B cell (primary cell): ENCODE measurements at regions not wholly inside any gene's neighbourhood (a gene's known extent, or its start where the extent isn't known, plus 50 kb on each side); places are given as distances from the start of the nearest gene placed in this dataset.

Experiments
- ATAC-seq: fragments of 200-7000 bp; cut with Tn5 transposase; one replicate; pipeline ENCODE4 v1.10.0; 2021; ENCODE audit warnings: low read depth, mild to moderate bottlenecking, moderate number of reproducible peaks, moderate library complexity
- CTCF ChIA-PET: fragments of 350-600 bp; sonication (Branson Sonifier 250); formaldehyde crosslinking; loops from one replicate; lab custom pipeline; 2021; ENCODE audit warnings: antibody characterized with exemption, inconsistent platforms; lab: Charles Lee
- POLR2A ChIA-PET: fragments of 350-600 bp; sonication (Branson Sonifier 250); formaldehyde crosslinking; loops from one replicate; lab custom pipeline; 2021; ENCODE audit warnings: antibody characterized with exemption; lab: Charles Lee
- DNase-seq: peaks from one replicate; pipeline ENCODE4 v3.0.0; 2013
- H2AFZ ChIP-seq: 2 replicates; pipeline ENCODE4 v1.6.1; 2012; ENCODE audit warnings: mild to moderate bottlenecking, low read depth, low read length; ENCODE audit not compliant: insufficient read depth, poor library complexity, severe bottlenecking
- H3K27ac ChIP-seq, 2 donors: 1 replicate in 1 of 2; 2 replicates in 1 of 2; pipeline ENCODE4 v1.5.1; 2012 to 2013; ENCODE audit warnings: low read length in 2 of 2, mild to moderate bottlenecking in 2 of 2, moderate library complexity in 1 of 2
- H3K27me3 ChIP-seq, 4 experiments: fragments of 200-600 bp in 1 of 4; sonication (generic) in 1 of 4; replicated peaks in 1 of 4; 1 replicate in 2 of 4; 2 replicates in 2 of 4; pipeline versions ENCODE4 v1.6.1 to v1.7.0; 2013 to 2016; ENCODE audit warnings: low read length in 3 of 4, mild to moderate bottlenecking in 2 of 4, mixed read lengths in 1 of 4, moderate library complexity in 1 of 4; ENCODE audit not compliant: insufficient read depth in 4 of 4, control insufficient read depth in 3 of 4; ENCODE audit errors: control extremely low read depth in 1 of 4
- H3K36me3 ChIP-seq, 2 experiments: replicated peaks in 1 of 2; 1 replicate in 1 of 2; 2 replicates in 1 of 2; pipeline versions ENCODE4 v1.6.1 to v1.7.1; 2013; ENCODE audit warnings: low read length in 1 of 2; ENCODE audit not compliant: insufficient read depth in 2 of 2, control insufficient read depth in 1 of 2; ENCODE audit errors: control extremely low read depth in 1 of 2, extremely low read depth in 1 of 2
- H3K4me1 ChIP-seq, 2 donors: fragments of 200-600 bp in 1 of 2; sonication (generic) in 1 of 2; 1 replicate in 1 of 2; 2 replicates in 1 of 2; pipeline versions ENCODE4 v1.5.1 to v1.6.1; 2013 to 2017; ENCODE audit warnings: low read length in 2 of 2; ENCODE audit not compliant: control insufficient read depth in 2 of 2, insufficient read depth in 2 of 2
- H3K4me2 ChIP-seq: replicated peaks from 2 replicates; pipeline ENCODE3; 2012; ENCODE audit warnings: mild to moderate bottlenecking, low read depth, low read length; ENCODE audit not compliant: poor library complexity, severe bottlenecking
- H3K4me3 ChIP-seq, 5 experiments: fragments of 200-600 bp in 1 of 5; sonication (generic) in 1 of 5; 1 replicate in 3 of 5; 2 replicates in 2 of 5; pipeline versions ENCODE4 v1.5.1 to v1.7.0; 2011 to 2016; ENCODE audit warnings: low read length in 4 of 5, mild to moderate bottlenecking in 4 of 5, low read depth in 2 of 5, control low read depth in 1 of 5, moderate library complexity in 1 of 5; ENCODE audit not compliant: insufficient read depth in 1 of 5; ENCODE audit errors: control extremely low read depth in 1 of 5, extremely low read depth in 1 of 5
- H3K79me2 ChIP-seq: fragments of 200-600 bp; sonication (generic); one replicate; pipeline ENCODE4 v1.6.0; 2016; ENCODE audit warnings: low read length; ENCODE audit not compliant: control insufficient read depth, insufficient read depth
- H3K9ac ChIP-seq: fragments of 200-600 bp; sonication (generic); 2 replicates; pipeline ENCODE4 v1.6.1; 2017; ENCODE audit warnings: mild to moderate bottlenecking, low read length, moderate library complexity
- H3K9me3 ChIP-seq, 3 donors: one replicate each; pipeline versions ENCODE4 v1.6.1 to v1.7.1; 2013; ENCODE audit warnings: low read length in 2 of 3; ENCODE audit not compliant: control insufficient read depth in 2 of 3, insufficient read depth in 1 of 3; ENCODE audit errors: control extremely low read depth in 1 of 3
- H4K20me1 ChIP-seq: 2 replicates; pipeline ENCODE4 v1.6.0; 2012; ENCODE audit warnings: mild to moderate bottlenecking, low read length; ENCODE audit not compliant: insufficient read depth, control insufficient read depth, poor library complexity, severe bottlenecking
- H3K27ac Mint-ChIP-seq: one replicate; pipeline ENCODE4 v1.8.0; 2021; ENCODE audit warnings: mixed read lengths
- H3K27me3 Mint-ChIP-seq: one replicate; pipeline ENCODE4 v1.8.0; 2021; ENCODE audit warnings: mixed read lengths
- H3K4me1 Mint-ChIP-seq: one replicate; pipeline ENCODE4 v1.8.0; 2021; ENCODE audit warnings: mixed read lengths
- H3K4me3 Mint-ChIP-seq: one replicate; pipeline ENCODE4 v1.8.0; 2021; ENCODE audit warnings: mixed read lengths
- H3K9me3 Mint-ChIP-seq: one replicate; pipeline ENCODE4 v1.8.0; 2022; ENCODE audit warnings: mixed read lengths; ENCODE audit not compliant: insufficient read depth
- EZH2 ChIP-seq: IDR thresholded peaks from 2 replicates; pipeline ENCODE4 v1.6.1; 2012; ENCODE audit warnings: borderline replicate concordance, low read depth, mild to moderate bottlenecking, moderate library complexity, low read length; ENCODE audit not compliant: insufficient read depth, poor library complexity, severe bottlenecking
- WGBS: methylation state at CpG from one replicate; pipeline ENCODE4 v1.1.5; 2013; ENCODE audit warnings: missing lambda C conversion rate; ENCODE audit not compliant: insufficient coverage; 5-methylcytosine and 5-hydroxymethylcytosine counted together
- intact Hi-C: fragments of 100-400 bp; cut with micrococcal nuclease; formaldehyde crosslinking; loops from one replicate; pipeline ENCODE4 v1.10.0; 2022
- TF ChIP-seq, protein P1 (sequence below): fragments of 200-600 bp; IDR thresholded peaks from one replicate; pipeline ENCODE4 v1.8.0; 2022; ENCODE audit warnings: antibody characterized with exemption, mild to moderate bottlenecking

DNA sequence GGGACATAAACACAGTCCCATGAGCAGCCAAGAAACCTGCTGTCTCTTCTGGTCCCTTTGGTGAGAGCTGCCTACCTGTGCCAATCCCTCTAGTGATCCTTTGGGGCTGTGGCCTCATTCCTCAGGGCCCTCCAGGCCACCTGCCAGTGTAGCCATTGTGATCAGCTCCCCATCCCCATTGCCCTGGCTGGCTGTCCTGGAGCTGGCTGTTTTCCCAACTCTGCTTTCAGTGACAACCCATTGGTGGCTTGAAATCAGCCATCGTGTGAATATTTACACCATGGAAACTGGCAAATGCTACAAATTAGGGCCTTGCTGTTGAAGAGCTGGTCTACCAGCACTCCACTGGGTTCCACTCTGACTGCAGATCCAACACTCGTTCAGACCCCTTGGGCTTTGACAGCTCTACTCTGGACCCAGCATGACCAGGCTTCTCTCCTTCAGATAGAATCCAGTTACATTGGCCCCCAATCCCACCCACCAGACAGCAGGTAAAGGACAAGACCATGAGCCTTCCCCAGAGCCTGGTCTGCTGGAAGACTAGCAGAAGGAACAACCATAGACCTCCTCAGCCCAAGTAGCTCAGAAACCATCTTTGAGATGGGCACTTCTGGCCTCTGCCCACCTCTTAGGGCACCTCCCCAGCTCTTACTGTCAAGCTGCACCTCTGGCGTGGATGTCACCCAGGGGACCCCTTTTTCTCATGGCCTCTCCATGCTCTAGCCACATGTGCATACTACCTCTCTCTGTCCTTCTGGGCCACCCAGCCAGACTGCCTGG, 69.2 kb upstream of the NEK6 start:
- CTCF ChIA-PET: interaction anchor here (0.6 to 1.5 kb wide), 2 partner anchors 21 to 51 kb away, joined by 3 to 5 read pairs; no protein-coding TSS in a partner anchor

DNA sequence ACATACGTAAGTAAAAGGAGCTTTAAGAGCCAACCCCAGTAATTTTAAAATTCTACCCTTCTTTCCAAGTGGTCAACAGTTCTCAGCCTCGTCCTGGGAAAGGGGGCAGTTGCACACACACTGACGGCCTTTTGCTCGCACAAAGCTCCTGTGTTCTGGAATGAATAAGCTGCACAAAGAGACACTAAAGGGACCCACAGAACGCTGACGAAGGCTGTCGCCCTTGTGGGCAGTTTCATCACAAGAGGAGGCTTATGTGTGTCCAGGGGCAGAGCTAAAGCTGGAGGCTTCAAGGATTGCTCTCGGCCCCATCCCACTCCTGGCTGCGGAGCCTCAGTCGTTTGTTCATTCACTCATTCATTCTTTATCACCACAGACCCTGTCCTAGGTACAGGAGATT, 67.0 kb upstream of the NEK6 start:
- H3K27ac Mint-ChIP-seq: no peak overlapping the region
- Histone ChIP-seq H3K9me3 (peaks cover 0 to 4% (median 1%) of the 10 kb centered on the region in 3 donors), H3K27me3 (no peaks in the 10 kb centered on the region), H4K20me1 (no peaks in the 10 kb centered on the region), H3K36me3 (no peaks in the 10 kb centered on the region), H3K4me2 (no peak overlapping the region), H3K4me1 (no peaks in the 10 kb centered on the region), H3K4me3 (no peak overlapping the region), H2AFZ (no peak overlapping the region), H3K9ac (no peak overlapping the region), H3K79me2 (no peaks in the 10 kb centered on the region), H3K27ac (no peak overlapping the region)
- CTCF ChIA-PET: interaction anchor here (0.6 to 0.7 kb wide), 2 partner anchors 346 to 1246 kb away, joined by 3 to 5 read pairs; no protein-coding TSS in a partner anchor
- POLR2A ChIA-PET: no interaction called here
- intact Hi-C loops: no loop called here
- no peak overlapping the region for H3K4me3 Mint-ChIP-seq
- DNase-seq (no peak), ATAC-seq (no peak)
- peaks cover 7% of the 10 kb centered on the region for H3K4me1 Mint-ChIP-seq
- H3K27me3 Mint-ChIP-seq: no peaks in the 10 kb centered on the region
- WGBS: 97% methylated on average over 8 of the region's 10 CpGs
- TF ChIP-seq, protein P1, sequence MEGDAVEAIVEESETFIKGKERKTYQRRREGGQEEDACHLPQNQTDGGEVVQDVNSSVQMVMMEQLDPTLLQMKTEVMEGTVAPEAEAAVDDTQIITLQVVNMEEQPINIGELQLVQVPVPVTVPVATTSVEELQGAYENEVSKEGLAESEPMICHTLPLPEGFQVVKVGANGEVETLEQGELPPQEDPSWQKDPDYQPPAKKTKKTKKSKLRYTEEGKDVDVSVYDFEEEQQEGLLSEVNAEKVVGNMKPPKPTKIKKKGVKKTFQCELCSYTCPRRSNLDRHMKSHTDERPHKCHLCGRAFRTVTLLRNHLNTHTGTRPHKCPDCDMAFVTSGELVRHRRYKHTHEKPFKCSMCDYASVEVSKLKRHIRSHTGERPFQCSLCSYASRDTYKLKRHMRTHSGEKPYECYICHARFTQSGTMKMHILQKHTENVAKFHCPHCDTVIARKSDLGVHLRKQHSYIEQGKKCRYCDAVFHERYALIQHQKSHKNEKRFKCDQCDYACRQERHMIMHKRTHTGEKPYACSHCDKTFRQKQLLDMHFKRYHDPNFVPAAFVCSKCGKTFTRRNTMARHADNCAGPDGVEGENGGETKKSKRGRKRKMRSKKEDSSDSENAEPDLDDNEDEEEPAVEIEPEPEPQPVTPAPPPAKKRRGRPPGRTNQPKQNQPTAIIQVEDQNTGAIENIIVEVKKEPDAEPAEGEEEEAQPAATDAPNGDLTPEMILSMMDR: no peak
- no peak for TF ChIP-seq EZH2
- H3K9me3 Mint-ChIP-seq: no peaks in the 10 kb centered on the region

More for the DNA sequence above, 69.2 kb upstream of the NEK6 start:
- peaks cover 5% of the 10 kb centered on the region for H3K4me1 Mint-ChIP-seq
- no peaks in the 10 kb centered on the region for H3K27me3 Mint-ChIP-seq
- no peak overlapping the region for H3K27ac Mint-ChIP-seq
- H3K9ac ChIP-seq: no peak overlapping the region
- no peak for ATAC-seq
- 100% methylated on average over 2 of the region's 3 CpGs for WGBS
- TF ChIP-seq EZH2: no peak
- TF ChIP-seq, protein P1: no peak
- H3K4me3 ChIP-seq: no peak overlapping the region
- H4K20me1 ChIP-seq: no peaks in the 10 kb centered on the region
- intact Hi-C loops: no loop called here
- no peaks in the 10 kb centered on the region for H3K27me3 ChIP-seq
- H3K4me1 ChIP-seq: no peaks in the 10 kb centered on the region
- H3K4me3 Mint-ChIP-seq: no peak overlapping the region
- H3K27ac ChIP-seq: no peak overlapping the region
- no peaks in the 10 kb centered on the region for H3K36me3 ChIP-seq
- H3K9me3 ChIP-seq: peaks cover 0 to 8% (median 3%) of the 10 kb centered on the region in 3 donors
- no peak overlapping the region for H2AFZ ChIP-seq
- no peak overlapping the region for H3K4me2 ChIP-seq
- POLR2A ChIA-PET: no interaction called here
- DNase-seq: no peak
- no peaks in the 10 kb centered on the region for H3K79me2 ChIP-seq
- H3K9me3 Mint-ChIP-seq: no peaks in the 10 kb centered on the region
